Suprapubic skin (tissue), 4 donors: ENCODE measurements at regions not wholly inside any gene's neighbourhood (a gene's known extent, or its start where the extent isn't known, plus 50 kb on each side); places are given as distances from the start of the nearest gene placed in this dataset.
"Not testable (repeated sequence)": the region's sequence is repeated elsewhere in the genome, so short reads cannot be mapped to it uniquely, and the experiment has no call there.

Experiments
- DNase-seq, 2 donors: peaks; one replicate each; pipeline ENCODE4 v3.0.0-alpha.2; 2019; ENCODE audit warnings: low spot score in 2 of 2
- H3K27ac ChIP-seq: fragments of 200-600 bp; sonication (generic); one replicate; pipeline ENCODE4 v1.5.1; 2019
- H3K27me3 ChIP-seq: fragments of 200-600 bp; sonication (generic); one replicate; pipeline ENCODE4 v1.5.1; 2019
- H3K36me3 ChIP-seq: fragments of 200-600 bp; sonication (generic); one replicate; pipeline ENCODE4 v1.5.1; 2019
- H3K4me1 ChIP-seq: fragments of 200-600 bp; sonication (generic); one replicate; pipeline ENCODE4 v1.5.1; 2019
- H3K4me3 ChIP-seq: fragments of 200-600 bp; sonication (generic); one replicate; pipeline ENCODE4 v1.5.1; 2019; ENCODE audit warnings: mild to moderate bottlenecking
- H3K9me3 ChIP-seq: fragments of 200-600 bp; sonication (generic); one replicate; pipeline ENCODE4 v1.5.1; 2019
- CTCF ChIP-seq, 2 donors: fragments of 200-600 bp in 1 of 2; fragments of 450-650 bp in 1 of 2; sonication (generic) in 1 of 2; IDR thresholded peaks; one replicate each; pipeline ENCODE4 v1.5.1; 2016 to 2019; ENCODE audit warnings: antibody characterized with exemption in 2 of 2, mild to moderate bottlenecking in 1 of 2, moderate library complexity in 1 of 2
- EP300 ChIP-seq: sonication (generic); formaldehyde crosslinking; IDR thresholded peaks from one replicate; pipeline ENCODE4 v1.6.1; 2017; ENCODE audit warnings: antibody characterized with exemption
- POLR2A ChIP-seq, 2 donors: fragments of 450-650 bp; IDR thresholded peaks; one replicate each; pipeline ENCODE4 v1.6.1; 2017; ENCODE audit warnings: antibody characterized with exemption in 2 of 2, mild to moderate bottlenecking in 2 of 2, moderate library complexity in 2 of 2
- POLR2AphosphoS5 ChIP-seq, 3 donors: sonication (generic); formaldehyde crosslinking; IDR thresholded peaks; one replicate each; pipeline ENCODE4 v1.6.1; 2017; ENCODE audit warnings: antibody characterized with exemption in 3 of 3
- WGBS: methylation state at CpG from one replicate; pipeline ENCODE4 v1.1.5; 2018; 5-methylcytosine and 5-hydroxymethylcytosine counted together

GRCh38 chr6:1170794-1171193 lies 141.1 kb upstream of the FOXQ1 start:
- WGBS: 76% methylated on average over 4 of the region's 8 CpGs
- Histone ChIP-seq H3K9me3 (no peaks in the 10 kb centered on the region), H3K4me3 (no peak overlapping the region), H3K27me3 (no peaks in the 10 kb centered on the region), H3K27ac (no peak overlapping the region), H3K4me1 (no peaks in the 10 kb centered on the region), H3K36me3 (no peaks in the 10 kb centered on the region)
- no peak for DNase-seq
- no peak for TF ChIP-seq EP300
- TF ChIP-seq POLR2A (IDR thresholded peaks at IDR 0.05): no peak
- TF ChIP-seq POLR2AphosphoS5 (IDR thresholded peaks at IDR 0.05): no peak
- no peak for TF ChIP-seq CTCF (IDR thresholded peaks at IDR 0.05)

DNA sequence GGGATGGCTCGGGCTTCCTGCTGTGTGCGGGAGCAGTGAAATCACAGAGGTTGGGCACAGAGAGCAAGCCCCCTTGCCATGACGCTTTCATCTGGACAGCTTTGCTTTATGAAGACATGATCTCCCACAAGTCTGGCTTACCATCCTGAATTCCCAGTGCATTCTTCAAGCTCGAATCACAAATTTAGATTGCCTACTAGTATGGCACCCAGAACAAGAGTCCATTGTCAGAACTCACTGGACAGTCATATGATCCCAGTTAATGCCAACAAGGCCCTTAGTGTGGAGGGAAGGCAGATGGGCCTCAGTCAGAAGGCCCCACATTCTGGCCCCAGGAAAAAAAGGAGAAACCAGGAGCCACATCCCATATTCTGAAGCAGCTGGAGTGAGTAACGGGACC lies 147.3 kb upstream of the FOXQ1 start:
- DNase-seq: no peak
- Histone ChIP-seq H3K9me3 (no peaks in the 10 kb centered on the region), H3K27ac (no peak overlapping the region), H3K4me3 (no peak overlapping the region), H3K36me3 (no peaks in the 10 kb centered on the region), H3K27me3 (no peaks in the 10 kb centered on the region), H3K4me1 (peaks cover 16% of the 10 kb centered on the region)
- TF ChIP-seq POLR2AphosphoS5 (IDR thresholded peaks at IDR 0.05) (no peak), POLR2A (IDR thresholded peaks at IDR 0.05) (no peak), EP300 (no peak), CTCF (IDR thresholded peaks at IDR 0.05) (no peak)
- WGBS: 63% methylated on average over 5 of the region's 5 CpGs

- TF ChIP-seq POLR2AphosphoS5 (IDR thresholded peaks at IDR 0.05) (no peak), CTCF (IDR thresholded peaks at IDR 0.05) (no peak), POLR2A (IDR thresholded peaks at IDR 0.05) (no peak), EP300 (no peak)
- peaks cover 16% of the 10 kb centered on the region for H3K4me1 ChIP-seq
- WGBS: 82% methylated on average over 5 of the region's 5 CpGs
- no peaks in the 10 kb centered on the region for H3K27me3 ChIP-seq
- no peaks in the 10 kb centered on the region for H3K9me3 ChIP-seq
- H3K4me3 ChIP-seq: no peak overlapping the region
- no peaks in the 10 kb centered on the region for H3K36me3 ChIP-seq
- no peak overlapping the region for H3K27ac ChIP-seq
- no peak for DNase-seq
Observed at GRCh38 chr6:1163501-1163900, 148.4 kb upstream of the FOXQ1 start.

- TF ChIP-seq POLR2AphosphoS5 (IDR thresholded peaks at IDR 0.05) (no peak), CTCF (IDR thresholded peaks at IDR 0.05) (no peak), EP300 (no peak), POLR2A (IDR thresholded peaks at IDR 0.05) (no peak)
- no peak for DNase-seq
Observed at GRCh38 chr6:1162367-1163275, 149.3 kb upstream of the FOXQ1 start.

GRCh38 chr6:1156411-1156810 lies 155.5 kb upstream of the FOXQ1 start:
- 74% methylated on average over 3 of the region's 3 CpGs for WGBS
- not testable (repeated sequence) for H3K9me3 ChIP-seq, H3K27ac ChIP-seq, H3K4me3 ChIP-seq, H3K27me3 ChIP-seq, H3K36me3 ChIP-seq, DNase-seq
- H3K4me1 ChIP-seq: peaks cover 15% of the 10 kb centered on the region

More at GRCh38 chr6:1162367-1163275, 149.3 kb upstream of the FOXQ1 start:
- Histone ChIP-seq H3K27me3 (no peaks in the 10 kb centered on the region), H3K4me1 (peaks cover 16% of the 10 kb centered on the region), H3K27ac (no peak overlapping the region), H3K4me3 (no peak overlapping the region), H3K36me3 (no peaks in the 10 kb centered on the region), H3K9me3 (no peaks in the 10 kb centered on the region)
- 57% methylated on average over 8 of the region's 8 CpGs for WGBS
